HCT116 (cell line): ENCODE measurements at regions not wholly inside any gene's neighbourhood (a gene's known extent, or its start where the extent isn't known, plus 50 kb on each side); places are given as distances from the start of the nearest gene placed in this dataset.

Experiments
- ATAC-seq: fragments of 200-7000 bp; cut with Tn5 transposase; 2 replicates; pipeline ENCODE4 v1.9.1; 2020; ENCODE audit warnings: mild to moderate bottlenecking, moderate library complexity
- BruUV-seq: library from RNA; stranded (reverse); fragments of 400-500 nt; replicated peaks from 2 replicates; lab custom pipeline; 2021; lab: Mats Ljungman, UMichigan
- CTCF ChIA-PET: fragments of 300-600 bp; sonication (Branson Sonifier 250); formaldehyde crosslinking; loops from one replicate; lab custom pipeline; 2021; ENCODE audit warnings: antibody characterized with exemption; lab: Charles Lee
- POLR2A ChIA-PET: fragments of 300-600, 350-600 bp; sonication (Branson Sonifier 250); formaldehyde crosslinking; loops from one replicate; lab custom pipeline; 2021; ENCODE audit warnings: antibody characterized with exemption; lab: Charles Lee
- RAD21 ChIA-PET, 2 experiments: fragments of 300-600 bp; sonication (Branson Sonifier 250); formaldehyde crosslinking; loops; one replicate each; lab custom pipeline; 2023; ENCODE audit warnings: low total read pairs in 2 of 2; ENCODE audit not compliant: uncharacterized antibody in 2 of 2, unreplicated experiment in 2 of 2, low non-redundant PET in 1 of 2; lab: Charles Lee
- DNase-seq: peaks from one replicate; pipeline ENCODE4 v3.0.0-alpha.2; 2010; ENCODE audit warnings: low read depth, low spot score
- H2AFZ ChIP-seq: fragments of 200-600 bp; shearing (Covaris generic), sonication (generic); 2 replicates; pipeline ENCODE4 v1.6.1; 2017; ENCODE audit warnings: low read depth, mixed run types, mixed read lengths, antibody characterized with exemption, low read length; ENCODE audit not compliant: poor library complexity, severe bottlenecking
- H3K27ac ChIP-seq: 2 replicates; pipeline ENCODE4 v1.5.1; 2012; ENCODE audit warnings: low read depth, low read length
- H3K27me3 ChIP-seq: fragments of 200-600 bp; sonication (generic); 2 replicates; pipeline ENCODE4 v1.6.1; 2016; ENCODE audit warnings: mixed run types, low read length, mixed read lengths; ENCODE audit not compliant: insufficient read depth
- H3K36me3 ChIP-seq, 2 experiments: fragments of 200-500 bp in 1 of 2; fragments of 200-600 bp in 1 of 2; sonication (Bioruptor generic) in 1 of 2; sonication (generic) in 1 of 2; 2 replicates each; pipeline versions ENCODE4 v1.5.1 to v1.6.1; 2014 to 2016; ENCODE audit warnings: low read length in 2 of 2, inconsistent platforms in 1 of 2, mixed read lengths in 1 of 2, mixed run types in 1 of 2; ENCODE audit not compliant: insufficient read depth in 2 of 2, control insufficient read depth in 1 of 2
- H3K4me1 ChIP-seq, 2 experiments: fragments of 200-600 bp in 1 of 2; sonication (generic) in 1 of 2; 2 replicates each; pipeline versions ENCODE4 v1.5.1 to v1.6.1; 2012 to 2017; ENCODE audit warnings: low read length in 2 of 2, inconsistent platforms in 1 of 2, mild to moderate bottlenecking in 1 of 2, mixed read lengths in 1 of 2, mixed run types in 1 of 2, moderate library complexity in 1 of 2; ENCODE audit not compliant: insufficient read depth in 2 of 2, control insufficient read depth in 1 of 2
- H3K4me2 ChIP-seq: fragments of 200-600 bp; sonication (generic); 2 replicates; pipeline ENCODE4 v1.6.1; 2017; ENCODE audit warnings: mixed run types, low read length, mixed read lengths
- H3K4me3 ChIP-seq, 2 experiments: fragments of 200-600 bp in 1 of 2; sonication (generic) in 1 of 2; replicated peaks in 1 of 2; 2 replicates each; pipeline ENCODE4 v1.5.1; 2011 to 2016; ENCODE audit warnings: low read length in 2 of 2, control low read depth in 1 of 2, low read depth in 1 of 2, mild to moderate bottlenecking in 1 of 2, mixed read lengths in 1 of 2, mixed run types in 1 of 2
- H3K79me2 ChIP-seq: fragments of 200-600 bp; sonication (generic); 2 replicates; pipeline ENCODE4 v1.6.1; 2017; ENCODE audit warnings: mild to moderate bottlenecking, mixed run types, low read length, moderate library complexity, mixed read lengths; ENCODE audit not compliant: insufficient read depth
- H3K9ac ChIP-seq: fragments of 200-600 bp; sonication (generic); 2 replicates; pipeline ENCODE4 v1.6.1; 2016; ENCODE audit warnings: low read length, mixed read lengths
- H3K9me2 ChIP-seq: fragments of 200-600 bp; sonication (generic), shearing (Covaris generic); 2 replicates; pipeline ENCODE4 v1.6.1; 2017; ENCODE audit warnings: mixed run types, mild to moderate bottlenecking, moderate library complexity; ENCODE audit not compliant: insufficient read depth
- H3K9me3 ChIP-seq, 2 experiments: fragments of 200-500 bp in 1 of 2; fragments of 200-600 bp in 1 of 2; sonication (Bioruptor generic) in 1 of 2; sonication (generic) in 1 of 2; 2 replicates each; pipeline ENCODE4 v1.6.1; 2014 to 2017; ENCODE audit warnings: low read length in 2 of 2, mixed read lengths in 2 of 2, inconsistent platforms in 1 of 2, low read depth in 1 of 2, mild to moderate bottlenecking in 1 of 2, mixed run types in 1 of 2, moderate library complexity in 1 of 2; ENCODE audit not compliant: control insufficient read depth in 1 of 2, insufficient read depth in 1 of 2
- H4K20me1 ChIP-seq: fragments of 200-600 bp; sonication (generic), shearing (Covaris generic); 2 replicates; pipeline ENCODE4 v1.6.1; 2017; ENCODE audit warnings: mixed run types, mild to moderate bottlenecking, moderate library complexity; ENCODE audit not compliant: insufficient read depth
- ATF3 ChIP-seq: IDR thresholded peaks from 2 replicates; pipeline ENCODE4 v1.6.1; 2012
- CBX3 ChIP-seq: IDR thresholded peaks from 2 replicates; pipeline ENCODE4 v1.6.1; 2012; ENCODE audit warnings: low read depth
- CEBPB ChIP-seq: IDR thresholded peaks from 2 replicates; pipeline ENCODE4 v1.6.1; 2012; ENCODE audit warnings: low read depth
- CTCF ChIP-seq, 3 experiments: fragments of 200-600 bp in 1 of 3; sonication (generic) in 1 of 3; IDR thresholded peaks in 2 of 3; conservative IDR thresholded peaks in 1 of 3; 2 replicates each; pipeline ENCODE4 v1.5.1; 2012 to 2017; ENCODE audit warnings: low read depth in 2 of 3, low read length in 2 of 3, antibody characterized with exemption in 1 of 3, borderline replicate concordance in 1 of 3, control low read depth in 1 of 3, mild to moderate bottlenecking in 1 of 3, mixed read lengths in 1 of 3, mixed run types in 1 of 3, moderate library complexity in 1 of 3; ENCODE audit not compliant: insufficient read depth in 1 of 3
- EGR1 ChIP-seq: IDR thresholded peaks from 2 replicates; pipeline ENCODE4 v1.6.1; 2012; ENCODE audit warnings: low read depth
- ELF1 ChIP-seq: IDR thresholded peaks from 2 replicates; pipeline ENCODE4 v1.6.1; 2012; ENCODE audit warnings: low read depth, borderline replicate concordance
- EZH2 ChIP-seq: fragments of 200-600 bp; sonication (generic); IDR thresholded peaks from 2 replicates; pipeline ENCODE4 v1.6.1; 2017; ENCODE audit warnings: antibody characterized with exemption, mixed run types
- POLR2AphosphoS5 ChIP-seq: IDR thresholded peaks from 2 replicates; pipeline ENCODE4 v1.6.1; 2011; ENCODE audit warnings: mild to moderate bottlenecking, low read depth, low read length, moderate library complexity
- RAD21 ChIP-seq: IDR thresholded peaks from 2 replicates; pipeline ENCODE4 v1.6.1; 2012; ENCODE audit warnings: low read depth, mild to moderate bottlenecking
- REST ChIP-seq: IDR thresholded peaks from 2 replicates; pipeline ENCODE4 v1.6.1; 2012; ENCODE audit warnings: low read depth
- SRF ChIP-seq: IDR thresholded peaks from 2 replicates; pipeline ENCODE4 v1.6.1; 2012; ENCODE audit warnings: low read depth
- ZFX ChIP-seq: fragments of 450-650 bp; IDR thresholded peaks from 2 replicates; pipeline ENCODE4 v1.6.1; 2017
- intact Hi-C: fragments of 100-400 bp; cut with micrococcal nuclease; formaldehyde crosslinking; loops from 2 replicates; pipeline ENCODE4 v1.10.0; 2022

DNA sequence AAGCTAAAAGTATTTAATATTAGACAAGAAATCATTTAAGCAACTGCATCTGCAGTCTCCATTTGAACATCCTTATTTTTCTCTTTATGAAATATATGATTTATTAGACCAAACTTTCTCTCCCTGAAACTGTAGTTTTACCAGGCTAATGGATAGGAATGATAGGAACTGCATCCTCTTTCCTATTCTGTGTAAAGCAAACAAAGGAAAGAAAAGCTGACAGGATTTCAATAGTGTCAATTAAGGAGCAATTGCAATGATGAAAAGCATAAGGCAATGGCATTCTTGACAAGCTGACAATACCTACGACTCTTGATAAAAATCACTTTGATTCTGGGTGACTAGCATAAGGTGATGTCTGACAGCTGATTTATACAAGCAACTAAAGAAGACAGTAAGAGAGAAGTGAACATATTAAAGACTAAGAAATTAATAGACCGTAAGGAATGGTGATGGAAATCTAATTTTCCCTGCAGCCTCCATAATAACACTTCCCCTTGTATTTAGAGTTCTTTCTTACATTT, 502.5 kb downstream of the TECRL start:
- H4K20me1 ChIP-seq: no peaks in the 10 kb centered on the region
- H3K4me3 ChIP-seq: no peak overlapping the region
- no peak overlapping the region for H3K9ac ChIP-seq
- POLR2A ChIA-PET: no interaction called here
- H2AFZ ChIP-seq: no peak overlapping the region
- H3K4me2 ChIP-seq: no peak overlapping the region
- BruUV-seq: no TSS peak
- no peaks in the 10 kb centered on the region for H3K79me2 ChIP-seq
- RAD21 ChIA-PET: no interaction called here
- peaks cover 5 to 16% of the 10 kb centered on the region in 2 experiments; a peak in 2 of 4 replicates for H3K9me3 ChIP-seq
- H3K36me3 ChIP-seq: no peaks in the 10 kb centered on the region
- no peak for TF ChIP-seq CBX3
- no peak for TF ChIP-seq EZH2
- no peak for TF ChIP-seq RAD21
- TF ChIP-seq CTCF (IDR thresholded peaks at IDR 0.05 in 2 of 3, conservative IDR thresholded peaks at IDR 0.05 in 1 of 3; ENCODE audit: borderline replicate concordance in 1 of 3, insufficient read depth in 1 of 3, low read depth in 2 of 3, low read length in 2 of 3): no peak
- TF ChIP-seq REST: no peak
- no peak for TF ChIP-seq POLR2AphosphoS5
- TF ChIP-seq SRF: no peak
- TF ChIP-seq ELF1: no peak
- no peak for TF ChIP-seq CEBPB
- TF ChIP-seq ZFX: no peak
- TF ChIP-seq ATF3: no peak
- TF ChIP-seq EGR1: no peak
- no peak for ATAC-seq
- intact Hi-C loops: no loop called here
- H3K9me2 ChIP-seq: no peaks in the 10 kb centered on the region
- H3K4me1 ChIP-seq: no peaks in the 10 kb centered on the region
- CTCF ChIA-PET: no interaction called here
- no peak overlapping the region for H3K27ac ChIP-seq
- no peaks in the 10 kb centered on the region for H3K27me3 ChIP-seq
- no peak for DNase-seq
